DMS53 treated with DMSO at 0.1 percent for 48 hours (cell line): ENCODE measurements at regions not wholly inside any gene's neighbourhood (a gene's known extent, or its start where the extent isn't known, plus 50 kb on each side); places are given as distances from the start of the nearest gene placed in this dataset.

Experiments used
- DNase-seq: peaks from one replicate; lab custom pipeline; 2025; ENCODE audit not compliant: unreplicated experiment; lab: John Stamatoyannopoulos, UW

- DNase-seq = no peak
Observed at GRCh38 chr18:46290440-46291020, 186.3 kb downstream of the HAUS1 start.

- DNase-seq = no peak
Observed at GRCh38 chr18:46291149-46291548, 187.0 kb downstream of the HAUS1 start.

- no peak for DNase-seq
Observed at GRCh38 chr18:46293742-46294181, 189.6 kb downstream of the HAUS1 start.

- no peak for DNase-seq
Observed at GRCh38 chr18:46294318-46294717, 190.1 kb downstream of the HAUS1 start.

GRCh38 chr18:46294751-46295150, 190.6 kb downstream of the HAUS1 start:
- no peak for DNase-seq

GRCh38 chr18:46295416-46295815, 191.2 kb downstream of the HAUS1 start:
- no peak for DNase-seq

- DNase-seq = no peak
Observed at GRCh38 chr18:46296656-46297055, 192.5 kb downstream of the HAUS1 start.

GRCh38 chr18:46297124-46297523, 192.9 kb downstream of the HAUS1 start:
- DNase-seq = no peak

- no peak for DNase-seq
Observed at GRCh38 chr18:46297621-46298020, 193.4 kb downstream of the HAUS1 start.

- no peak for DNase-seq
Observed at GRCh38 chr18:46298511-46298910, 194.3 kb downstream of the HAUS1 start.

- DNase-seq = no peak
Observed at GRCh38 chr18:46299465-46300008, 195.4 kb downstream of the HAUS1 start.

GRCh38 chr18:46301081-46301480, 196.9 kb downstream of the HAUS1 start:
- DNase-seq = no peak

GRCh38 chr18:46301571-46301970, 197.4 kb downstream of the HAUS1 start:
- DNase-seq = no peak

- DNase-seq = peak; percentile 28
Observed at GRCh38 chr18:46302528-46303485, 198.6 kb downstream of the HAUS1 start.

GRCh38 chr18:46310258-46310657, 206.1 kb downstream of the HAUS1 start:
- peak; percentile 90 for DNase-seq

- DNase-seq = no peak
Observed at GRCh38 chr18:46310675-46311345, 206.6 kb downstream of the HAUS1 start.

GRCh38 chr18:46311491-46311890, 207.3 kb downstream of the HAUS1 start:
- DNase-seq = no peak

- DNase-seq = no peak
Observed at GRCh38 chr18:46312221-46312620, 208.0 kb downstream of the HAUS1 start.

- no peak for DNase-seq
Observed at GRCh38 chr18:46313521-46313920, 209.3 kb downstream of the HAUS1 start.

- DNase-seq = no peak
Observed at GRCh38 chr18:46314011-46314410, 209.8 kb downstream of the HAUS1 start.

- DNase-seq = no peak
Observed at GRCh38 chr18:46315161-46315560, 211.0 kb downstream of the HAUS1 start.
